Panc1 (cell line): ENCODE measurements at regions not wholly inside any gene's neighbourhood (a gene's known extent, or its start where the extent isn't known, plus 50 kb on each side); places are given as distances from the start of the nearest gene placed in this dataset.

Experiments
- CTCF ChIP-seq: fragments of 450-650 bp; IDR thresholded peaks from 2 replicates; pipeline ENCODE4 v1.5.1; 2017; ENCODE audit warnings: mild to moderate bottlenecking
- POLR2AphosphoS5 ChIP-seq: IDR thresholded peaks from 2 replicates; pipeline ENCODE4 v1.6.1; 2012; ENCODE audit warnings: mild to moderate bottlenecking, low read depth, low read length, moderate library complexity
- SIN3A ChIP-seq: IDR thresholded peaks from 2 replicates; pipeline ENCODE4 v1.6.1; 2012; ENCODE audit warnings: low read depth, mild to moderate bottlenecking, low read length, moderate library complexity, borderline replicate concordance; ENCODE audit not compliant: insufficient read depth
- TCF7L2 ChIP-seq: IDR thresholded peaks from 2 replicates; pipeline ENCODE4 v1.6.1; 2011; ENCODE audit warnings: mild to moderate bottlenecking, low read depth, low read length, inconsistent platforms

GRCh38 chr11:97979741-97980140 is 1041.0 kb upstream of the CNTN5 start:
- TF ChIP-seq CTCF (no peak), TCF7L2 (no peak), POLR2AphosphoS5 (no peak), SIN3A (no peak)
